ENCODE measurements at regions not wholly inside any gene's neighbourhood (a gene's known extent, or its start where the extent isn't known, plus 50 kb on each side); places are given as distances from the start of the nearest gene placed in this dataset.

GRCh38 chrX:139020801-139021200 lies 309.3 kb upstream of the FGF13 start (continued):
- TF ChIP-seq MGA (IDR thresholded peaks at IDR 0.05) (no peak), TCF7 (IDR thresholded peaks at IDR 0.05; ENCODE audit: borderline replicate concordance) (no peak), NFATC3 (IDR thresholded peaks at IDR 0.05) (no peak), GABPA (tag; conservative IDR thresholded peaks at IDR 0.05; ENCODE audit: low read depth) (0 out of 2 replicates have a peak, but pooled peaks have one; percentile 11)
